ENCODE measurements at regions not wholly inside any gene's neighbourhood (a gene's known extent, or its start where the extent isn't known, plus 50 kb on each side); places are given as distances from the start of the nearest gene placed in this dataset.

GRCh38 chr21:38887062-38887686 is 81.4 kb downstream of the ETS2 start:
- DNase-seq (ENCODE audit: low read depth) = no peak

DNA sequence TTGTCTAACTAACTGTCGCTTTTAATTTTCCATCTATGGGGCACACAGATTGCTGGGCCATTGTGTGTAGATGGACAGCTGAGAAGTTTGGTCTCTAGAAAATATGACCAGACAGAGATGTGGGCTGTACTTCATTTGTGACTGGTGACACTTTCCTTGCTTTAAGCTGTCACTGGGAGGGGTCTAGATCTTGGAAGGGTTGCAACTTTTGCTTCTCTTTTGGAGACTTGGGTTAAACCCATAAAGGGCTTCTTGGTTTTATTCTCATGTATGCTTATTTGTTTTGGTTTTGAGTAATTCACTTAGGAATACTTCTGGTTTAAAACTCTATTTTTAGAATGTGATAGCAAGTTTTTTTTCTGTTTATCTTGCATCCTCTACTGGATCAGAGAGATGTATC is 80.2 kb downstream of the ETS2 start:
- DNase-seq (ENCODE audit: low read depth) = no peak

DNA sequence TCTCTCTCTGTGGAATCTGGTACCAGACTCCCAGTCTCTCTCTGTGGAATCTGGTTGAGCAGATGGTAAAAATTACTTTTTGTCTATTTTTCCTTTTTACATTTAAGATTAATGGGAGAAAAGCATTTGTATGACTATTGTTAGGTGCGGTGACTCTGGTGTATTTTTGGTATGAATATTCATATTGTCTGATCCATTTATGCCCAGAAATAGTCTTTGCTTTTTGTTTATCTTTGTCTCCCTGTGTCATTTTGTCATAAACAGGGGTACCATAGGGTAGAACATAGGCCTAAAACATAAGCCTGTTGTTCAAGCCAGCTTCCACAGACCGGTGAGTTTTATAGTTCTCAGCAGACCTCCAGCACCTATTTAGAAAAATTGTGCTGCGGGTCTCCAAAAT is 78.7 kb downstream of the ETS2 start:
- DNase-seq (ENCODE audit: low read depth) = no peak

- DNase-seq (ENCODE audit: low read depth) = no peak
These were observed 77.4 kb downstream of the ETS2 start for GRCh38 chr21:38883142-38883541.

- no peak for DNase-seq (ENCODE audit: low read depth)
These were observed 75.4 kb downstream of the ETS2 start for GRCh38 chr21:38881131-38881530.

DNA sequence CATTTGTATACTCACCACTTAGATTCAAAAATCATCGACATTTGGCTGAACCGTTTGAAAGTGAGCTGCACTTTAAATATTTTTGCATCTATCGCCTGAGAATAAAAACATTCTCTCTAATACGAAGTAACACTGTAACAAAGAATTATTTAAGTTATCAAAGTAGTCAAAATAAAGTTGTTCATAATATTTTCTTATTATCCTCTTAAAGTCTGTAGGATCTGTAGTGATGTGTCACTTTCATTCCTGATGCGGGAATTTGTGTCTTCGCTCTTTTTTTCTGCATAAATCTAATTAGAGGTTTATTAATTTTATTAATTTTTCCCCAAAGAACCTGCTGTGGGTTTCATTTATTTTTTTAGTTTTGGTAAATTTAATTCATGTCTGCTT is 74.8 kb downstream of the ETS2 start:
- DNase-seq (ENCODE audit: low read depth) = no peak

DNA sequence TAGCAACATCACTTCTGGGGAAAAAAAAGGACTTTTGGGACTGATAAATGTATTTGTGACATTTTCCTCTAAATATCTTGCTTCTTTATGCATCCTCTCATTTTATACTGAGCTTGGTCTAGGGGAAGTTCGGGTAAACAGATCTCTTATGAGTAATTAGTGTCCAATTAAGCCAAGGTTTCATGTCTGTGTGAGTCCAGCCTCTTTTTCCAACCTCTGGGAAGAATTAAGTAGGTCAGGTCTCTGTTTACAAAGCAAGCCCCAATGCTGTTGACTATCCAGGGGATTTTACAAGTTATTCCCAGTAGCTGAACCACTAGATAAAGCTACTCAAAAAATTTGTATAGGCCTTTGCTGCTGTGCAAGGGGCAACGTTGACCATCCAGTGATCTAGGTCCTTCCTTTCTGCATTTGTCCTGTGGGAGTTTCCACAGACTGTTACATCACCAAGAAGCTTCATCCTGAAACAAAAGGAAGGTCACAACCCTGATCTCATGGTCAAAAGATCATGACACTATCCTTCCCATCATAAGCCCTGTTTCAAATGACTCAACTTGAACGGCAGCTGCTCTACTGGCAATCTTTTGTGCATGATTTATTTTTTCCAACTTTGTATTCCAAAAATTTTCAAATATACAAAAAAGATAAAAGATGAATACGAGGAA is 74.3 kb downstream of the ETS2 start:
- DNase-seq (ENCODE audit: low read depth) = no peak

DNA sequence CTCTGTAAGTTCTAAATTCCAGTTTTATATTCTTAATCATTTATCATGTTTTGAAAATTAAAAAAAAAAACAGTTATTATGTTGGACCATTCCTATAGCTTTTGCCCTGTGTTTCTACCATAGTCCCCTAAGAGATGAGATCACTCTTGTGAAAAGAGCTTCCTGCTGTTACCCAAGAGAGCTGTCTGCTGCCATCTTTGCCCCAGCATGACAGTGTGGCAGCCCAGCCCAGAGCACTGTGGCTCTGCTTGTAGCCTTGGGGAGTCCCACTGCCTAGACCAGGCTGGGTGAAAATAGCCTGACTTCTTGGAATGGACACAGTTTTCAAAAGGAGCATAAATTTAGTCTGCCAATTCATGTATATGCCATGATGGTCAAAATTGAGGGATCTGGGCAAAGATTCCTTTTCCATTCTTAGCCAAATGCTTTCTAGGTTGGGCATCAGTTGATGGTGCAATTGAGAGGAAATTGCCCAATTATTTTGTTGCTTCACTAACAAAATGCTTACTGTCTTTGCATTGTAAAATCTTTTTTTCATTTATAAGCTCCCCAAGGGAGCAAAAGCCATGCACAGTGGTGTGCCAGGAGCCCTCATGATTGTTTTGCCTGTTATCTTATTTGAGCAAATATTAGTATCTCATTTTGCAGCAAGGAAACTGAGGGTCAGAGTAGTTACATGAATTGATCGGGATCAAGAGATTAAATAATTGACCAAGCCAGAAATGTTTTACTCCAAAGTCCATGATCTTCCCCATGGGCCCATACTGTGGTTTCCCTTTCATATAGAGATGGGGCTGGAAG is 72.8 kb downstream of the ETS2 start:
- no peak for DNase-seq (ENCODE audit: low read depth)

GRCh38 chr21:38875694-38876492 is 70.2 kb downstream of the ETS2 start:
- DNase-seq (ENCODE audit: low read depth) = no peak
